ENCODE measurements at regions not wholly inside any gene's neighbourhood (a gene's known extent, or its start where the extent isn't known, plus 50 kb on each side); places are given as distances from the start of the nearest gene placed in this dataset.

GRCh38 chr2:144091622-144092021 is 428.3 kb downstream of the ZEB2 start:
- H3K9ac ChIP-seq (ENCODE audit: insufficient read depth, low read length, poor library complexity, severe bottlenecking) = no peak overlapping the region
- H3K4me3 ChIP-seq (replicated peaks in 1 of 3; ENCODE audit: low read depth in 2 of 3, low read length in 3 of 3) = no peak overlapping the region
- H2AFZ ChIP-seq (ENCODE audit: insufficient read depth, low read depth, low read length, poor library complexity, severe bottlenecking) = no peak overlapping the region
- peaks cover 8% of the 10 kb centered on the region for H3K4me1 Mint-ChIP-seq
- no peaks in the 10 kb centered on the region for H3K27me3 ChIP-seq (ENCODE audit: control insufficient read depth in 2 of 2, insufficient read depth in 2 of 2, low read length in 2 of 2)
- no peaks in the 10 kb centered on the region for H3K4me1 ChIP-seq (ENCODE audit: control insufficient read depth in 1 of 2, insufficient read depth in 2 of 2, low read length in 2 of 2)
- H3K27me3 Mint-ChIP-seq (ENCODE audit: low read depth in 3 of 3) = no peaks in the 10 kb centered on the region
- no peaks in the 10 kb centered on the region for H3K9me3 ChIP-seq (replicated peaks in 1 of 2; ENCODE audit: control insufficient read depth in 1 of 2, insufficient read depth in 1 of 2, low read length in 2 of 2)
- no peak overlapping the region for H3K27ac Mint-ChIP-seq
- no peaks in the 10 kb centered on the region for H3K36me3 ChIP-seq (replicated peaks in 1 of 2; ENCODE audit: control insufficient read depth in 1 of 2, insufficient read depth in 2 of 2, low read length in 2 of 2)
- no peaks in the 10 kb centered on the region for H3K79me2 ChIP-seq (ENCODE audit: insufficient read depth, low read length)
- H3K4me2 ChIP-seq (replicated peaks; ENCODE audit: extremely low read depth, low read length, poor library complexity, severe bottlenecking) = no peak overlapping the region
- peaks cover 0 to 20% (median 10%) of the 10 kb centered on the region in 7 donors for H3K9me3 Mint-ChIP-seq
- no peak overlapping the region for H3K4me3 Mint-ChIP-seq
- no peak overlapping the region for H3K27ac ChIP-seq (ENCODE audit: low read depth in 1 of 2, low read length in 2 of 2)
- no peaks in the 10 kb centered on the region for H4K20me1 ChIP-seq (ENCODE audit: insufficient read depth, low read length)
- intact Hi-C loops (cut with micrococcal nuclease) = no loop called here
- no CpG with 5 or more reads among the region's 3 CpGs for WGBS (ENCODE audit: insufficient coverage)
- no peak for TF ChIP-seq CTCF (IDR thresholded peaks at IDR 0.05)
- no peak for DNase-seq
- H3K36me3 Mint-ChIP-seq = no peaks in the 10 kb centered on the region

DNA sequence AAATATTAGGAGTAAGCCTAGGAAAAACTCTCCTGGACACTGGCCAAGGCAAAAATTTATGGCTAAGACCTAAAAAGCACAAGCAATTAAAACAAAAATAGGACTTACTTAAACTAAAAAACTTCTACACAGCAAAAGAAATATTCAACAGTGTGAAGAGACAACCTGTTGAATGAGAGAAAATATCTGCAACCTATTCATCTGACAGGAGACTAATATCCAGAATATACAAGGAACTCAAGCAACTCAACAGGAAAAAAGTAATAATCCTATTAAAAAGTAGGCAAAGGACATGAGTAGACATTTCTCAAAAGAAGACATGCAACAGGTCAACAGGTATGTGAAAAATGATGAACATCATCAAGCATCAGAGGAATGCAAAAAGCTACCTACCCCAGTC is 431.1 kb downstream of the ZEB2 start:
- no peaks in the 10 kb centered on the region for H3K27me3 Mint-ChIP-seq (ENCODE audit: low read depth in 3 of 3)
- peaks cover 8% of the 10 kb centered on the region for H3K4me1 Mint-ChIP-seq
- H3K9me3 Mint-ChIP-seq = peaks cover 0 to 13% (median 5%) of the 10 kb centered on the region in 7 donors

More for the DNA sequence above, 431.1 kb downstream of the ZEB2 start:
- TF ChIP-seq CTCF (IDR thresholded peaks at IDR 0.05) = no peak
- H4K20me1 ChIP-seq (ENCODE audit: insufficient read depth, low read length) = no peaks in the 10 kb centered on the region
- H2AFZ ChIP-seq (ENCODE audit: insufficient read depth, low read depth, low read length, poor library complexity, severe bottlenecking) = no peak overlapping the region
- Mint-ChIP-seq H3K36me3 (no peaks in the 10 kb centered on the region), H3K27ac (no peak overlapping the region), H3K4me3 (no peak overlapping the region)
- intact Hi-C loops (cut with micrococcal nuclease) = no loop called here
- H3K9ac ChIP-seq (ENCODE audit: insufficient read depth, low read length, poor library complexity, severe bottlenecking) = no peak overlapping the region
- H3K4me3 ChIP-seq (replicated peaks in 1 of 3; ENCODE audit: low read depth in 2 of 3, low read length in 3 of 3) = no peak overlapping the region
- H3K27me3 ChIP-seq (ENCODE audit: control insufficient read depth in 2 of 2, insufficient read depth in 2 of 2, low read length in 2 of 2) = no peaks in the 10 kb centered on the region
- H3K27ac ChIP-seq (ENCODE audit: low read depth in 1 of 2, low read length in 2 of 2) = no peak overlapping the region
- H3K4me2 ChIP-seq (replicated peaks; ENCODE audit: extremely low read depth, low read length, poor library complexity, severe bottlenecking) = no peak overlapping the region
- no peaks in the 10 kb centered on the region for H3K79me2 ChIP-seq (ENCODE audit: insufficient read depth, low read length)
- H3K4me1 ChIP-seq (ENCODE audit: control insufficient read depth in 1 of 2, insufficient read depth in 2 of 2, low read length in 2 of 2) = no peaks in the 10 kb centered on the region
- no peaks in the 10 kb centered on the region for H3K36me3 ChIP-seq (replicated peaks in 1 of 2; ENCODE audit: control insufficient read depth in 1 of 2, insufficient read depth in 2 of 2, low read length in 2 of 2)
- DNase-seq = no peak
- no peaks in the 10 kb centered on the region for H3K9me3 ChIP-seq (replicated peaks in 1 of 2; ENCODE audit: control insufficient read depth in 1 of 2, insufficient read depth in 1 of 2, low read length in 2 of 2)

Data from CD14-positive monocyte (primary cell).